AG20443 (cell line): ENCODE measurements at regions not wholly inside any gene's neighbourhood (a gene's known extent, or its start where the extent isn't known, plus 50 kb on each side); places are given as distances from the start of the nearest gene placed in this dataset.

Experiments
- DNase-seq: peaks from one replicate; pipeline ENCODE4 v3.0.0; 2012; ENCODE audit warnings: low spot score, mixed read lengths

GRCh38 chr4:123573866-123574508 lies 177.4 kb downstream of the SPRY1 start:
- no peak for DNase-seq

GRCh38 chr4:123575291-123575690 lies 178.7 kb downstream of the SPRY1 start:
- no peak for DNase-seq

GRCh38 chr4:123577225-123577906 lies 180.8 kb downstream of the SPRY1 start:
- DNase-seq, result no peak

GRCh38 chr4:123578276-123579029 lies 181.9 kb downstream of the SPRY1 start:
- no peak for DNase-seq

GRCh38 chr4:123579961-123580360 lies 183.4 kb downstream of the SPRY1 start:
- no peak for DNase-seq

GRCh38 chr4:123580981-123581664 lies 184.5 kb downstream of the SPRY1 start:
- DNase-seq, result no peak

- no peak for DNase-seq
Measured at GRCh38 chr4:123581802-123582201, 185.2 kb downstream of the SPRY1 start.

- DNase-seq, result no peak
Measured at GRCh38 chr4:123583043-123583442, 186.4 kb downstream of the SPRY1 start.

GRCh38 chr4:123585111-123585510 lies 188.5 kb downstream of the SPRY1 start:
- no peak for DNase-seq

GRCh38 chr4:123587983-123588494 lies 191.4 kb downstream of the SPRY1 start:
- DNase-seq, result peak; percentile 74

- peak; percentile 39 for DNase-seq
Measured at GRCh38 chr4:123588631-123589241, 192.1 kb downstream of the SPRY1 start.

- no peak for DNase-seq
Measured at GRCh38 chr4:123589301-123589700, 192.7 kb downstream of the SPRY1 start.

GRCh38 chr4:123591875-123592274 lies 195.3 kb downstream of the SPRY1 start:
- no peak for DNase-seq

GRCh38 chr4:123593655-123594054 lies 197.1 kb downstream of the SPRY1 start:
- no peak for DNase-seq

- DNase-seq, result no peak
Measured at GRCh38 chr4:123596805-123597204, 200.2 kb downstream of the SPRY1 start.

GRCh38 chr4:123597586-123597985 lies 201.0 kb downstream of the SPRY1 start:
- DNase-seq, result peak; percentile 52

GRCh38 chr4:123598331-123598730 lies 201.7 kb downstream of the SPRY1 start:
- no peak for DNase-seq

GRCh38 chr4:123599061-123599919 lies 202.7 kb downstream of the SPRY1 start:
- DNase-seq, result peak; percentile 32

- peak; percentile 14 for DNase-seq
Measured at GRCh38 chr4:123599920-123600810, 203.6 kb downstream of the SPRY1 start.
